Activated T-cell treated with anti-CD3 and anti-CD28 coated beads for 4 hours (primary cell): ENCODE measurements at regions not wholly inside any gene's neighbourhood (a gene's known extent, or its start where the extent isn't known, plus 50 kb on each side); places are given as distances from the start of the nearest gene placed in this dataset.

ENCODE experiments used
- DNase-seq: peaks from one replicate; pipeline ENCODE4 v3.0.0-alpha.2; 2020

DNA sequence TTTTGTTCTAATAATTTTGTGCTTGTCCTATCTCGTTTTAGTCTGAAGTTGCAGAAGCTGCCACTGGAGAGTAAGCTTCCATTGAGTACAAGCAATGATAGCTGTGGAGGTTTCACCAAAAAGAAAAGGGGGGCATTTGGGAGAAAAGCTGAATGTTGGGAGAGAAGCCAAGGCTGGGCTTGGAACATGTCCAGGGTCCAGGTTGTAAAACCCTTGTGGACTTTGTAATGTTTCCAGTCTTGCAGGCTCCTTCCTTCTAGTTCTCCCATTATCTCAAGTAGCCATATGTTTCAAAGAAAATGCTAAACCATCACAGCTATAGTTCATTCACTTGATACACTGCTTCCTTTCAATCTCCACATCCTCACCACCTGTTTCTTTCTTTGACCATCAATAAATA is 880.2 kb downstream of the NLGN4Y start:
- DNase-seq: no peak

DNA sequence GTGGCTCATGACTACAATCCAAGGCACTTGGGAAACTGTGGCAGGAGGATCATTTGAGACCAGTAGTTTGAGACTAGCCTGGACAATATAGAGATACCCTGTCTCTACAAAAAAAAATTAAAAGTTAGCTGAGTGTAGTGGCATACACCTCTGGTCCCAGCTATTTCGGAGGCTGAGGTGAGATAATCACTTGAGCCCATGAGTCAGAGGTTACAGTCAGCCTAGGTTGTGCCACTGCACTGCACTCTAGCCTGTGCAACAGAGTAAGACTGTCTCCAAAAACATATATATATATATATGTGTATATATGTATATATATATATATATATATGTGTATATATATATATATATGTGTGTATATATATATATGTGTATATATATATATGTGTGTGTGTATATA is 890.8 kb downstream of the NLGN4Y start:
- DNase-seq: no peak

DNA sequence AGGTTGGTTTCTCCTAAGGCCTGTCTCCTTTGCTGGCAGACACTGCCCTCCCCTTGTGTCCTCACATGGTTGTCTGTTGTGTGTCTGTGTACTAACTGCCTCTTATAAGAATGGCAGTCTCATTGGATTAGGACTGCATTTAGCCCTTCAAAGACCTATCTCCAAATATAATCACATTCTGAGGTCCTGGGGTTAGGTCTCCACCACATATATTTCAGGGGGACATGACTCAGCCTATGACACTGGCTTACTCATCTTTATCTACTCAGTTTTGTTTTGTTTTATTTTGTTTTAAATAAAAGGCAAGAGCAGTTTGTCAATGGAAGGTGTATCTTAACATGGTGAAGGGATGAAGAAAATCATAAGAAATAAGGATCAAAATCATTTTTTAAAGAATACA is 894.3 kb downstream of the NLGN4Y start:
- no peak for DNase-seq

DNA sequence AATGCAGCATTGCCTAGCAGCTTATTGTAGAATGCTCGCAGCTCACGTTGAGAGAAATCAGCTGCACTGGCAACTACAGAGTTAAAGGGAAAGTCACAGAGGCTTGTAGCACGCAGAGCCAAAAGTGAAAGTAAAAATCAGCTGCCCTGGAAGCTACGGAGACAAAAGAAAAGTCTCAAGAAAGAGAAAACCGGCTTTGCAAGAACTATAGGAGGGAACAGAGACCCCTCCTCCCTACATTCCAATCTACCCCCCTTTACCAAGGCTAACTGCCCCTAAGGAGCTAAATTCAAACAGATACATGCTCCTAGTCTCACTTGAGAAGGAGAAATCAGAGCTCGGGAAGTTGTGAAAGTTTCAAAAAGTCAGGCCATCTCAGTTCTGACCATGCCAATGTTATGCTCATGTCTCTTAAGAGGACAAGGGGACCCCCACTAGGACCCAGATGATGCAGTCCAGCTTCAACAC is 900.4 kb downstream of the NLGN4Y start:
- no peak for DNase-seq

DNA sequence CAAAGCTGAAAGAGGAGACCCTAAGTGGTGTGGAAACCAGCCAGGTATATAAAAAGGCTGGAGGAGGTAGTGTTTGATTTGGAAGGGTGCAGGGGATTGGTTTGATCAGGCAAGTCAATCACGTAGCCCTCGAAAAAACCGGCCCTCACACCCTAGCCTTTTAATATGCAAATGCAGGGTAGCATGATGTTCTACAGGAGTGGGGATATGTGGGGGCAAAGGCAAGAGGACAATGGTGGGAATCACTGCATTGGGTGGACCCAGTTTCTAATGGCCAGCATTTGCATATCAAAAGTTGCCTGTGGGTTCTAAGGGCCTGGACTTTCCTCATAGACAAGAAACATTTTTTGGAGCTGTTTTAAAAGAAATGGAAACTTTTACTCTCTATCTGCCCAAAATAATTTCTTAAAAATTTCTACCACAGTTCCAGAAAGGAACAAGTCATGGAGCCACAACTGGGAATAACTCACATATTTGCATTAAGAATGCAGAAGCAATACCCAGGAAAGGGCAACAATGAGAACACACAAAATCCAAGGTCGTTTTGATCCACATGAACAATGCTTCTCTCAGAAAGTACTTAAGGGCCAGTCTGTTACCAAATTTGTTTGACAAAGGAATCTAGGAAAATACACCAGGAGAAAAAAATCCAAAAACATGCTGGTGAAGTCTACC is 915.8 kb downstream of the NLGN4Y start:
- no peak for DNase-seq

DNA sequence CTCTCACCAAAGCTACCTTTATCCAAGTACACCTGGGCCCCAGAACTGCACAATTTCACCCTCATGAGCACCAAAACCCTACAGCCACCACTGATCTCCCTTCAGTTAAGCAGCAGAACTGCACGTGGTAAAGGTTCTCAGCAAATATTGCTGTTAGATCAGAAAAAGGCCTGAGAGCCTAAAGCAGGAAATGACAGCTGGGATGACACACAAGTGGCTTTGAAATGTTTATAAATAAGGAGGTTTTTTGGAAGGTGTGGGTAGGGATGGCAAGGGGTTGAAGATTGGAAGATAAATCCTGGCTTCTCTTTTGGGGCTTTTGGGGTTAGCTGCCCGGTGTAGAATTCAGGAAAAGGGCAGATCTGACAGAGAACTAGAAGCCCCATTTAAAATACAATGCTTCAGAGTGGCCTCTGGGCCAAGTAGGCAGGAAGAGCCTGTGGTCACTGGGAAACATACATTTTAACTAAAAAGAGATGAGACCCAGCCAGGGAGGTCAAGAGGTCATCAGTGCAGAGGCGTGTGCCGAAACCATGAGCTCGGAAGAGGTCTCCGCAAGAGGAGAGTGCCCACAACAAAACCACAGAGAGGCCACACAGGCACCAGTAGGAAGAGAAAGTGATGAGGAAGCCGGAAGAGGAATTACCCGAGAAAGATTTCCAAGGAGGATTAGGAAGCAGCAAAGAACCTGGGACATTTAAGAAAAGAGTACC is 916.5 kb downstream of the NLGN4Y start:
- DNase-seq: no peak

DNA sequence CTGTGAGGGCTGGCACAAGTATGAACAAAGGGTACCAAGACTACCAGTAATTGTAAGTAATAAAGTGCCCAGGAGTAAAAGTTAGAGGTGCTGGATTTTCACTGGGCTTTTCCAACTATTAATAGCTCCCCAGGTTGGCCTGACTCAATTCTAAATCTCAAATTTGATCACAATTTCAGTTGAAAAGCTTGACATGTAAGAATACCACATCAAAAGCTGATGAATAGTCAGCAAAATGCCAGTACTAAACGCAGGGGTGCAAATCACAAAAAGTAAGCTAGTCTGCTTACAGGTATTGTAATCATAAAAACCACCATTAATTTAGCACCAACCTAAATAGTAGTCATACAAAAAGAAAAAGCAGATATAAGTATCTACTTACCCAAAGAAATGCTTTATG is 917.5 kb downstream of the NLGN4Y start:
- no peak for DNase-seq

DNA sequence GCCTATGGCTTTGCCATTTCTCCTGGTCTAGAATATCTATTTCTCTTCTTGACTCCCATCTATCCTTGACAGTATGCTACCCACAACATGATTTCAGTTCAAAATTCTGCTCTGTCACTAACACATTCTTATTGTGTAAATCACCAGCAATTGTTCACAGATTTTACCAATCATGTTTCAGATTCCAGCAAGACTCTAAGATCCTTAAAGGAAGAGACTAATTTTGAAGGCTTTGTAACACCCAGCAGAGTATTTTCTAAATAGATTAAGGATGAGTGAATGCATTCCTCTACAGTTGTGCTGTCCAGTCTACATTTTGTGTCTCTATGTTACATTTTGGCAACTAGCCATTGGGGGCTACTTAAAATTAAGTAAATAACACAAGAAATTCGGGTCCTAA is 921.5 kb downstream of the NLGN4Y start:
- no peak for DNase-seq

DNA sequence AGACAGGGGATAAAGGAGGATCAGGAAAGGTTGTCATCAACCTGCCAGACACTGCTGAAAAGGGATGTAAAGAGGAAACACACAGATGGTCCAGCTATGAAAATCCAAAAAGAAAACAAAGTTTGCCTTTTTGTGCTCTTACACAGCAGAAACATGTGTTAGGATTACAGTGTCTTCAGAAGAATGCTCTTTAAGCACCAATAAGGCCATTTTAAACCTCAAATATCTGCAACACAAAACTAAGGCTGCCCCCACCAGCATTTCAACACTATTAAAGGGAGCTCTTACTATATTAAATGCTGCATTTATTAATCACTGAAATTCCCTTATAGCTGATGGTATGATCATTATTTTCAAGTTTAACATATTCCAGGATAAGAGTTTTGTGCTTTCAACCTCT is 922.5 kb downstream of the NLGN4Y start:
- DNase-seq: no peak

DNA sequence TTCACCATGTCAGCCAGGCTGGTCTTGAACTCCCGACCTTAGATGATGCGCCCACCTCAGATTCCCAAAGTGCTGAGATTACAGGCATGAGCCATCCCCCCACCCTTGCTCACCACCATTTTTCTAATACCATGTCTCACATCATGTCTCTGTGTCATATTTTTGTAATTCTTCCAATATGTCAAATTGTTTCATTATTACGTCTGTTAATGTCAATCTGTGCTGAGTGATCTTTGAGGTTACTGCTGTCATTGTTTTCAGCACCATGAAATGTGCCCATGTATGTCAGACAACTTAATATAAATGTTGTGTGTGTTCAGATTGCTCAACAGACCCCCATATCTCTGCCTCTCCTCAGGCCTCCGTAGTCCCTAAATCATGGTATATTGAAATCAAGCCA is 923.6 kb downstream of the NLGN4Y start:
- no peak for DNase-seq

DNA sequence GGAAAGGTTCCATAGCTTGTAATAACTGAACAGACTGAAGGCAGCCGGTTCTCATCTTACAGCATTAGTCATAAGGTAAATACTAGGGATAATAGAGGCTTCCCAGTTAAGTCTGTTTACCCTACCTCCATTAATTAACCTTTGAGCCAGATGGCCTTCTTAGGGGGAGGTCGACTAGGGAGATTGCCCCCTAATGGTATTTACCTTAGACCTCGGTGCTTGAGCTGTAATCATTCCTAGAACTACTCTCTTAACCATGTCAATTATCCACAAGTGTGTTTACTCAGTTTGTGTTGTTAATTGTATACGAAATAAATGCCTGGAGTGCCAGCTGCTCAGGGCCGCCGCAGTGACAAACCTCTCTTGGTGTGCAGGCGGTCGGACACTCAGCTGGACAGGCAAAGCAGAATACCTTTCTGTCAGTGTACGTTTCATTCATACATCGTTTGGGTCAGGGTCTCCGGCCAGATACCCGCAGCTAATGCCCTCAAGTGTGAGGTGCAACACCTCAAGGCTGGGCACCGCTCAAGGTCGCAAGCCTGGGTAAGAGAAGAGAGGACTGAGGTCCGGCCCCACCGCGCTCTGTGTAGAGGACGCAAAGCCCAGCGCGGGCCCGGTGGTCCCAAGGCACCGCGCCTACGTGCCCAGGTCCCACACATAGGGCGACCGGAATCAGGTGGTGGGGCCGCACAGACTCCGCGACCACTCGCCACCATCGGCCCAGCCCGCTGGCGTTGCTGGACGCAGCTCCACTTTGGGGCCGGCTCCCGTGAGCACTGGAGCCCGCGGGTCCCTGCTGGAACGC is 931.0 kb downstream of the NLGN4Y start:
- DNase-seq: no peak

DNA sequence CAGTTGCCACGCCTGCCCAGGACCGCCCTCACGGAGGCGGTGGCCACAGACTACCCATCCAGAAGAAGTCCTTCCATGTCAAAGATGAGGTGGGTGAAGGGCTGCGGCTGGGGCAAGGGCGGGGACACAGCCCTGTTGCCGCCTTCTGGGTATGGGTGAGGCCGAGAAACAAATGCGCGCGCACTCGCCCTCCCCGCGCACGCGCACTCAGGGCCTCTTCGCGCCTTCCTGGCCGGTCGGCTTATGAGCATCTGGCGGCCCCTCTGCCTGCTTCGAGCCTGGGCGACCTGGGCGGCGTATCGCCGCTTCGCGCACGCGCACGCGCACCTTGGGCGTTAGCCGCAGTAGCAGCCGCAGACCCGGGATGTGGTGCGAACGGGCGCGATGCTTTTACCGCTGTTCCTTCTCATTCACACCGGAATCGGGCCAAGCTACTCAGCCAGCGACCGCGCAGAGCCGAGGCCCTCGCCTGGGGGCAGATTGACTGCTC is 931.7 kb downstream of the NLGN4Y start:
- peak; percentile 49 for DNase-seq

DNA sequence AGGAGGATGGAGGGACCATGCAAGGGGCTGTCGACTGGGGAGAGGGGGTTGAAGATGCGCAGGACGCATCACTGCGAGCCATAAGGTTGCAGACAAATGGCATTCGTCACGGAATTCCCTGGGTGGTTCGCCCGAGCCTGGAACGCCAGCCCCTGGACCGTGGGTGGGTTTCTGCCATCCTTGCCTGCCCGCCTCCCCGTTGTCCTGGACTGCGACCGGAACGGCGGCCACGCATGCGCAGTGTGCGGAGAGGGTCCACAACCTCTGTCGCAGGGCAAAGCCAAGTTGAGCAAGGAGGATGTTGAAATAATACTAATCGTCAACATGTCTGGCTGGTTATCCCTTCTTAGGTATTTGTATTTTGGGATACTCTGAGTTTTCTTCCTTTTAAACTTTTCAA is 932.2 kb downstream of the NLGN4Y start:
- DNase-seq: no peak

DNA sequence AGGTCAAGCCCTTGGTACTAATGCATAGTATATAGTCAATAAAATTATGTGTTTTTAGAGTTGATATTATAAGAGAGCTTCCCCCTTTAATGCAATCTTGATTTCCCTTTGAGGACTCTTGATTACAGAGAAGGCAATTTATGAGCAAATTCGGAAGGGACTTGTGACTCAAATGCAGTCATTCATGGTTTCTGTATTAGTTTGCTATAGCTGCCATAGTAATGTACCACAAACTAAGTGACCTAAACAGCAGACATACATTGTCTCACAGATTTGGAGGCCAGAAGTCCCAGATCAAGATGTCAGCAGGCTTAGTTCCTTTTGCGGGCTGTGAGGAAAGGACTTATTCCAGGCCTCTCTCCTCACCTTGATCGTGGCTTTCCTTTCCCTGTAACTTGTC is 933.4 kb downstream of the NLGN4Y start:
- DNase-seq: no peak

DNA sequence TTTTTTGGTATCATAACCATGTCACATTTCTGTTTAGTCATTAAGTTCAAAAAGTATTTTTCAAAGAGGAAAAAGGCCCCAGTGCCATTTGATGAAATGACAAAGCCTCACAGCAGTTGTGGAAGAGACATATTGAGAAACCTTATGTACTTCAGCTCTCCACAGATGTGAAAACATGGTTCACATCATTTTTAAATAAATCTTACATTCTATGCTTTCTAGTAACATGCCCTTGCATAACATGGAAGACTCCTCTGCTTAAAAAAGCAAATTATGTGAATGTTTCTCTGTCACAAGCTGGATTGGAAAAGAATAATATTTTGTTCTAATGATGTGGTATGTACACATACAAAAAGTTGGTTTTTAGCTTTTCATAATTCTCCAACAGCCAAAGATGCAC is 934.1 kb downstream of the NLGN4Y start:
- DNase-seq: no peak

DNA sequence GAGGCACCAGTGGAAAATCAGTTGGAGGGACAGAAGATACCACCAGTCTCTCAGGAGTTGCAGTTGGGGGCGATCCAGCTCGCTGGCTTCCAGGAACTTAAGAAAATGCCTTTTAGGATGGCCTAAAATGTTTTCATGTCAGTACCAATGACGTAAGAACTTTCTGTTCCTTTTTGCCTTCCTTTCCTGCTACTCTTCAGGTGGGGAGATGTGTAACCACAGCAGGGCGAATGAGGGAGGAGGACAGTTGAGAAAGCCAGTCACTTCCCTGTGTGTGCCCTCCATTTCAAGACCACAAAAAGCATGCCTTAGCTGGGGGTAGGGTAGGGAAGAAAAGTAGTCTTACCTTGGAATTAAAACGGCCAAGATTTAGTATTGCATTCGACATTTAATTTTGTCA is 941.6 kb downstream of the NLGN4Y start:
- DNase-seq: no peak

DNA sequence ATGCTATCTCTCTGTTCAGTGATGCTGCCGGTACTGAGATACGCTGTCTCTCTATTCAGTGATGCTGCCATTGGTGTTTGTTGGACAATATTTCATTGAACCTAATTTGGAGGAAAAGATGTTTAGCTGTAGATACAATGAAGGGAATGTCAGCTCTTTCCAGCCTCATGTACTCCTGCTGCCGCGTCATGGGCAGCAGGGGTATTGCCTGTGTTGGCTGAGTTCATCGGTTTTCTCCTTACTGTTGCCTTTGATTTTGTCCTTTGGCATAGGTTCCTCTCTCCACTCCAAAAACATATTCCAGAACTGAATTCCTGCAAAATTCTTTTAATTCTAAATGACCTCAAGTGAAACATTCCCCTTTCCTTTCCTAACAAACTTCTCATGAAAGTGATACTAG is 942.6 kb downstream of the NLGN4Y start:
- DNase-seq: no peak

DNA sequence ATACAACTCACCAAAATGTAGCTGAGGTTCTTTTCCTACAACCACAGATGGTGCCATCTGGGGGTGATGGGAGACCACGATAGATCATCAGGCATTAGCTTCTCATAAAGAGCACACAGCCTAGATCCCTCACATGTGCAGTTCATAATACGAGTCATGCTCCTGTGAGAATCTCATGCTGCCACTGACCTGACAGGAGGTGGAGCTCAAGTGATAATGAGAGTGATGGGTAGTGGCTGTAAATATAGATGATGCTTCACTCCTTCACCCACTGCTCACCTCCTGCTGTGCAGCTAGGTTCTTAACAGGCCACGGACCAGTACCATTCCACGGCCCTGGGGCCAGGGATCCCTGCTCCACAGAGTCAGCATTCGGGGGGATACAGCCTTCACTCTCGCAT is 943.8 kb downstream of the NLGN4Y start:
- no peak for DNase-seq

DNA sequence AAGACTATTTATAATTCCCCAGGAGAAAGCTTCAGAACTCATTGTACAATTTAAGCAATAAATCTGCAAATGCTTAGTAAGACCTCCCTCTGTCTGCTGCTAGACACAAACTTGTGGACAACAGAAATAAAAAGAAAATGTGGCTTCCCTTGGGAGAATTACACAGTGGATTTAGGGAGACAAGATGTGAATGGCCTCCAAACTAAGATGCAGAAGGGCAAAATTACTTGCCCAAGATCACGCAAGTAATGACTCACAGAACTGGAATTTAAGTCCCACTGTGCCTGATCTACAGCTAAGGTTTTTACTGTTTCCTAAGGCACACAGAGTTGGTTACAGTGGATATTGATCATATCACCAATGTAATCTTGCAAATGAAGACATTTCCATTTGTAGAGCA is 947.0 kb downstream of the NLGN4Y start:
- no peak for DNase-seq

DNA sequence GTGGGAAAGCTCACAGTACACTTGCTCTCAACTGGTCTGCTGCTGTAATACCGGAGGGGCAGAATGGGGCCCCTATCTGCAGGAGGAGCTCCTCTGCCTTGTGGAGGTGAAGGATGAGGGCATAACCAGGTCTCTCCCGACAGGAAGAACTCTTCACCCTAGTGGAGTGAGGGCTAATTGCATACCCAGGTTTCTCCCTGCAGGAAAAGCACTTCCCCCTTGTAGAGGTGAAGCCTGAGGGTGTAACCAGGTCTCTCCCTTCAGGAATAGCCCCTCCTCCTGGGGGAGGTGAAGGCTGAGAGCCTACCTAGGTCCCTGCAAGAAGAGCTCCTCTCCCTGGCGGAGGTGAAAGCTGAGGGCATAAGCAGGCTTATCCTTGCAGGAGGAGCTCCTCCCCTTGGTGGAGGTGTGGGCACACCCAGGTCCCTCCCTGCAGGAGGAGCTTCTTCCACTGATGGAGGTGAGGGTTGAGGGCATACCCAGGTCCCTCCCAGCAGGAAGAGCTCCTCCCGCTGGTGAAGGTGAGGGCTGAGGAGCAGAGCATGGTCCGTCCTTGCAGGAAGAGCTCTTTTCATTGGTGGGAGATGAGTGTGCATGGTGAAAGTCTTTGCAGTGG is 954.1 kb downstream of the NLGN4Y start:
- no peak for DNase-seq

DNA sequence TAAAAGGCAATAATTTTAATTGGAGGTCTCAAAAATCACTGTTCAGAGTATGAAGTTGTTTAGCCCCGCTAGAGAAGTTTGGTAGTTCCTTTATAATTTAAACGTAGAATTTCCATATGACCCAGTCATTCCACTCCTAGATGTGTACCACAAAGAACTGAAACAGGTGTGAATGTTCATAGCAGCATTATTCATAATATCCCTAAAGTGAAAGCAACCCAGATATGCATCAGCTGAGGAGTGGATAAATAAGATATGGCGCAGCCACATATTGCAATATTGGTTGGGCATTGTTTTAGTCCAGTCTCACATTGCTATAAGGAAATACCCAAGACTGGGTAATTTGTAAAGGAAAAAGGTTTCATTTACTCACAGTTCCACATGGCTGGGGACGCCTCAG is 976.2 kb downstream of the NLGN4Y start:
- no peak for DNase-seq

DNA sequence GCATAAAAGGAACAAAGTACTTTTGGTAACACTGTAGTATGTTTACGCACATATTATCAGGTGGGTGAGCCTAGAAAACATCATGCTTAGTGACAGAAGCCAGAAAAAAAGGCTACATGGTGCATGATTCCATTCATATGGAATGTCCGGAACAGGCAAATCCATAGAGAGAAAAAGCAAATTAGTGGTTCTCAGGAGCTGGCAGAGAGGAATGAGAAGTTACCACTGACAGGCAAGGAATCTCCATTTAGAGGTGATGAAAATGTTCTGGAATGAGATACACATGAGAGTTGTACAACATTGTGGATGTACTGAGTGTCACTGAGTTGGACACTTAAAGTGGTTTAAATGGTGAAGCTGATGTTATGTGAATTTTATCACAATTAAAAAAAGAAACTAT is 976.9 kb downstream of the NLGN4Y start:
- no peak for DNase-seq

DNA sequence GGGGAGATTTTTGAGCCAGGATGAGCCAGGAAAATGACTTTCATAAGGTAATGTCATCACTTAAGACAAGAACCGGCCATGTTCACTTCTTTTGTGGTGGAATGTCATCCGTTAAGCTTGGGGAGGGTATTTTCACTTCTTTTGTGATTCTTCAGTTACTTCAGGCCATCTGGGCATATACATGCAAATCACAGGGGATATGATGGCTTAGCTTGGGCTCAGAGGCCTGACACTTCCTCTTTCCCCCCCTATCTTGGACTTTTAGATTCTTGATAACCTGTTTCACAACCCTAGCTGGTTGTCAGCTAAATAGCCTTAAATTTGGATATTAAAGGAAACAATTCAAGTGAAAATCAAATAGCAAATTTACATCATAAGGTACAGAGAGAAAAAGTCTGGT is 986.0 kb downstream of the NLGN4Y start:
- DNase-seq: no peak
